NCI-H2171 treated with DMSO at 0.1 percent for 48 hours (cell line): ENCODE measurements at regions not wholly inside any gene's neighbourhood (a gene's known extent, or its start where the extent isn't known, plus 50 kb on each side); places are given as distances from the start of the nearest gene placed in this dataset.
"Not testable (repeated sequence)": the region's sequence is repeated elsewhere in the genome, so short reads cannot be mapped to it uniquely, and the experiment has no call there.

Experiments used
- DNase-seq: peaks from one replicate; lab custom pipeline; 2025; lab: John Stamatoyannopoulos, UW

DNA sequence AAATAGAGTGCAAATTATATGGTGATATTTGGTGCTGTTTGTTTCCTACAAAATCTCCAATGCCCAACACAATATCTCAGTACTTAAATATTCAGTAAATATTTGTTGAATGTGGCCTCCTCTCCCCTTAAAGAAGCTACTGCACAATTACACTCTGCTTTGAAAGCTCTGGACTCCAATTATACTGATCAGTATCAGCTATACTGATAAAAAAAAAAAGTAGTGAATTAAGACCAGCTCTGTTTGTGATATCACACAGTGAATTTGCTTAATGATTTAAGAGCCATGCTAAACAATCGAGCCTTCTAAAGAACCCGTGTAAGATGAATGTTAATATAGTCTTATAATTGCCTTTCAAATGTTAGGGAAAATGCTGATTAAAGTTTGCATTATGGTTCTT lies 543.2 kb upstream of the API5 start:
- DNase-seq = no peak

DNA sequence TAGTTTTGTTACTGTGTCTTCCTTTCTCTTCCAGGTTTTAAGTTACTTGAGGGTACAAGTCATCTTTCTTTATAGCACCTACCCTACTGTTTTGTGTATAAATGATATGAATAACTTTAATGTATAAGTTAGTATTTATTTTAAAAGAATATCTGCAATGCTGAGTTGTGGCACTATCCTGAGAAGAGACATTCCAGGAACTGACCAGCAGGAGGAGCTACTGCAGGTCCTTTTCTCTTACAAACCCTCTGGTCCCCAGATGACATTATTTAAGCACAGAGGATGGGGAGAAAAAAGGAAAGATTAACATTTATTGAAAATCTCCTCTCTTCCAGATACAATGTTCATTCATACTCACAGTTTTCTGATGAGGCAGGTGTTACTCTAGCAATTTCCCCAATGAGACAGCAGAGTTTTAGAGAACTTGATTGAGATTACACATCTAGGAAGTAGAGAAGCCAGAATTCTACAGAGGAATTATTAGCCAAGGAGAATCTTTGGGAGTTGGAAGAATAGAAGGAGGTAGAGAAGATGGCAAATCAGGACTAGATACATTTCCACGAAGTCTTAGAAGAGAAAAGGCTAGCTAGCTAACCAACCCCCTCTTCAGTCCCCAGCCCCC lies 541.2 kb upstream of the API5 start:
- no peak for DNase-seq

DNA sequence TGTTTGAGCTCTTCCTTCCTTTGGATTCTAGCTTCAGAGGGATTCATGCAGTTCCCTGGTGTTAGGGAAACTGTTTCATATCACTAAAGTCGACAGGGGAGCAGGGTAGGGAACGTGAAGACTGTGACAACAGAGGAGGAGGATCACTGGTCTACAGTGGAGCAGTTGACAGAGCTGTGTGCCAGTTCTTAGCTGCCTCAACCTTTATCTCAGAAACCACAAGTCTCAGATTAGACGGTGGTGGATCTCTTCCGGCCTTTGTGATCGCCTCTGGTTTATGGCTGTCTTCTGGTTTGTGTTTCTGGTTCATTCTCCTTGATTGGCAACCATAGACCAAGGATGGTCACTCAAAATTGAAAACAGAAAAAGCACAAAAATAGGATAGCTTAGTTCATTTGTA lies 538.9 kb upstream of the API5 start:
- no peak for DNase-seq

DNA sequence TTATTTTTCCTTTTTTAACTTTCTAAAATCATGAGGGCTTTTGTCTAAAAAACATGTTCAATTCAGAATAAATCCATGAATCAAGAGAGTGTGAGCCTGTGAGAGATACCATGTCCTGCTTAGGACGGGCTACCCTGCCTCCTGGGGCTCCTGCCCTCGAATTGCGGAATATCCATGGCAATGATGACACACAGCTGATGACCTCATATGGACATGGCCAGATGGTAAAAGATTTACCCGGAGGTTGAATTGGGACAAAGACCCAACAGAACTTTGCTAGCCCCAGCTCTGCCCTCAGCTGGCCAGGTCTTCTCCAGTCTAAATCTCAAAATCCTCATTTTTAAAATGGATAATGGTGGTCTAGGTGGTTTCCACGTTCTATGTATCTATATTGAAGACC lies 538.1 kb upstream of the API5 start:
- DNase-seq = no peak

DNA sequence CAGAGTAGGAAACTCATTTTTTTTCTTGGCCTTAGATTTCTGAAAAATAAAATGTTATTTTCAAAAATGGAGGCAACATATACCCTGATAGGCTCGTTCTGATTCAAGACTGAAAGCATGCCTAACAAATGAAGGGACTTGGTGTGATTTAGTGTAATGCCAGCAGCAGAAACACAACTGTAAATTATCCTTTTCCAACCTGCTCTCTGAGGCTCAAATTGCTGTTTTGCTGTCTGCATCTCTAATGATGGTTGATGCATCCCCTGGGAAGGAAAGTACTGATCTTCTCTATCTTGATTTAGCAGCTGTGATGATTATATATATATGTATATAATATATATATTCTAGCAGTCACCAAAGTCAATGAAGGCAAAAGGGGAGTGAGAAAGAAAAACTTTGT lies 537.2 kb upstream of the API5 start:
- no peak for DNase-seq

DNA sequence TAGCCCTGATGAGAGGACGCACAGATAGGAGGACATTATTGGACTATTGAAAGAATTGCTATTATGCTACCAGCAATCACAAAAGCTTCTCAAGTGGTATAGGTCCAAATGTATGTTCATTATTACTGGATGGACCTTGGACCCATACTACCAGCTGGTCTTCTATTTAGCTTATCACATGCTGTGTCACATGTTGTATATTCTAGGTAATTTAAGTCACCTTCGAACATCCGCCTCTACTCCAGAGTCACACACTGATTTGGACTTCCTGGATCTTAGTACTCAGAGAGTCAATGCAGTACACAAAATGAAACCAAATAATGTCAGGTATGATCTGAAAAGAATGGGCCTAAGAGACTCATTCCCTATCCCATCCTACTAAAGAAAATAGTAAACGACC lies 534.0 kb upstream of the API5 start:
- no peak for DNase-seq

DNA sequence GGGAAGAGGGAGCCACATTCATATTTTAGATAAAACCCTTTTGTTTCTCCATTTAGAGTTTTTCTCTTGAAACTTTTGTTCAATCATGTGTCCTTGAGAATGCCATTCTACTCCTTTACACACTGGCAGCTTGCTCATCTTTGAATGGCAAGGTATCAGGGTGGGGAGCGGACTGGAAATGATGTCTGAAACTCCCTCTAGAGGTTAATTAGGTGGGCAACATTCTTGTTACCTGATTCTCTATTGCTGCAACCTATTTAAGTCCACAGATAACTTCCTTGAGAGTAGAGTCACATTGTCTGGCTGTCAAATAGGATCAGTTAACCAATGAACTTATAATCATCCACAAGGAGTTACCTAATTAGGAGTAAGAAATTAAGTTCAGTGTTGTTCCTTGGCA lies 533.6 kb upstream of the API5 start:
- no peak for DNase-seq

DNA sequence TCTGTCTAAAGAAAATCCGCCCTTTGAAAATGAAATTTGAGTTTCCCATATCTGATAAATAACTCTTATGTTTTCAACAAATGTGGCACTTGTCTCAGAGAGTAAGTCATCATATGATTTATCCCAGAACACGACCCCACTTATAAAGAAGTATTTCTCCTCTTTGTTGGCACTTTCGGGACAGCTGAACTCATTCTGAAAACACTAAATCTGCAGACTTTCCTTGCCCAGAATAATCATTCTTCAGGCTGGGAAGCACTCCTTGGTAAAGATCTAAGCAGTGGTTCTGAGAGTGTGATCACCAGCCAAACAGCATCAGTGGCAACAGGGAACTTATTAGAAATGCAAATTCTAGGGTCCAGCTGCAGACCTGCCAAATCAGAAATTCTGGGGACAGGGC lies 532.2 kb upstream of the API5 start:
- DNase-seq = no peak

DNA sequence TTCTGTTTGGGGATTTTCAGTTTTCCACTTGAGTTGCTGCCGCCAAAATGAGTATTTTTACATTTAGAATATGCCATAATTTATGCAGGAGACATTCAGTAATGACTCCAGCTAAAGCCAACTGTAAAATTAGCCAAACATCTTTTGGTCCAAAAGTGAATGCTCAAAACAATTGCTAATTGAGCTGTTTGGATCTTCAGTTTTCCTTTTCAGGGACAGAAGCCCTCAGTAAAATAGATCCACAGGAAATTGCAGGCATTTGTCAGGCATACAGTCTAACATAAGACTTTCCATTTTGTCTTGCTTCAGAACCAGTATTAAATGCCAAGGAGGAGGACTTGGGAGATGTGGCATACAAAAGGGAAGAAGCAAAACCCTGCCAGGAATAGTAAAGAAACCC lies 524.8 kb upstream of the API5 start:
- no peak for DNase-seq

DNA sequence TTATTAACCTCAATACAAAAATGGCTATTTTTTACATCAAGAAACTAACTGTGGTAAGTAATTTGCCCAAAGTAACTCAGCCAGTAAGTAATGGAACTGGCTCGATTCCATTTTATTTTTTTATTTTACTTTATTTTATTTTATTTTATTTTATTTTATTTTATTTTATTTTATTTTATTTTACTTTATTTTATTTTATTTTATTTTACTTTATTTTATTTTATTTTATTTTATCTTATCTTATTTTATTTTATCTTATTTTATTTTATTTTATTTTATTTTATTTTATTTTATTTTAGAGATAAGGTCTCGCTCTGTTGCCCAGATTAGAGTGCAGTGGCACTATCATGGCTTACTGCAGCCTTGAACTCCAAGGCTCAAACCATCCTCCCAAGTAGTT lies 516.3 kb upstream of the API5 start:
- DNase-seq = not testable (repeated sequence)

DNA sequence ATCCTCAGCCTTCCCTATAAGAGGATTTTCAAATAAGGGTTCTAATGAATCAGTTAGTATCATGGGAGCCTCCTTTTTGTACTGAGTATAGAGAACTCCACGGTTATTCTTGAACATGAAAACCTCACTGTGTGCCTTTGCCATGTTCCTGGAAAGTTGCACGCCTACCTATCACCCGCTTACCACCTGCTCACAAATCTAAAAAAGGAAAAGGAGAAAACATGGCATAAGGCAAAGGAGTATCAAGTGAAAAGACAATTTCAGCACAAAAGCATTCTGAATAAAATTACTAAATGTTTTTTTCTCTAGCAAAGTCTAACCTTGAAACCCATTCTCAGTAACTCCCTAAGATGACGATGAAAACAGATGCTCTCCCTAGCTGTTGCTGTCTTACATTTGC lies 511.8 kb upstream of the API5 start:
- DNase-seq = no peak

DNA sequence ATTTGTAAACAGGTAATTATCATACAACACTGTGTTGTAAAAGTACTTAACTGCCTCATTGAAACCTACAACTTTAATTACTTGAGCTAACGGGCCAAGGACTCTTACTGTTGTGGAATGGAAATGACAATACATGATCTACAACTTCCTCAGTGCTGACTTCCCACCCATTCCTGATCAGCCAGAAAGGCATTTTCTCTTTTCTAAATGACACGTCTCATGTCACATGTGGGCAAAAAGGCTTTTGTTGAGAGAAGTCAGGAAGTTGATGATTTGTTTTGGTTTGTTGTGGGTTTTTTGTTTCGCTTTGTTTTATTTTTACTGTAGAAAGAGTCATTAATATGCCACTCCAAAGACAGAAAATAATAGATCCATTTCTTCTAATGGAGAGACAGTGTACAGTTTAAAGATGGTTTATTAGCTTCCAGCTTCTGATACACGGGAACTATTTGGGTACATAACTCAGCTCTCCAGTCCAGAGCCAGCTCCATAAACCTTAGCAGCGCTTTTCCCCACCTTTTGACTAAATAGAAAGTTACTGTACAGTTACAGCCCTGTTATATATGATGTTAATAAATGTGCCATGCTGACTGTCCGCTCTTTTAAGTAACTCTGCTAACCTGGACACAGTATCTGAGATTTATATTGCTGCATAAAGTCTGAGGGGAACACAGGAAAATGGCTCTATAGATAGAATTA lies 509.4 kb upstream of the API5 start:
- DNase-seq = no peak

DNA sequence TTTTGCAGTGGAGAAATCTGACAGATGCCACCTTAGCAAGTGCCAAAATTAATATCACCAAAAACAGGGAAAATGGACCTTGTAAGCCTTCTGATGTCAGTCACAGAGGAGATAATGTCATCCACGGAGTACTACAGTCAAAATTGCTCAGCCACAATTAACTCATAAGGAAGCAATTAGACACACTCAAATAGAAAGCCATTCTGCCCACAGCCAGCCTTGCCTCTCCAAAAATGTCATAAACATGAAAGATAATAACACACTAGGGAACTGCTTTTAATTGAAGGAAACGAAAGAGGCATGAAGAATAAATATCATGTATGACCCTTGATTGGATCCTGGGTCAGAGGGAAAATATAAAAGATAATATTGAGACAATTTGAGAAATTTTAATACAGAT lies 505.6 kb upstream of the API5 start:
- DNase-seq = no peak

DNA sequence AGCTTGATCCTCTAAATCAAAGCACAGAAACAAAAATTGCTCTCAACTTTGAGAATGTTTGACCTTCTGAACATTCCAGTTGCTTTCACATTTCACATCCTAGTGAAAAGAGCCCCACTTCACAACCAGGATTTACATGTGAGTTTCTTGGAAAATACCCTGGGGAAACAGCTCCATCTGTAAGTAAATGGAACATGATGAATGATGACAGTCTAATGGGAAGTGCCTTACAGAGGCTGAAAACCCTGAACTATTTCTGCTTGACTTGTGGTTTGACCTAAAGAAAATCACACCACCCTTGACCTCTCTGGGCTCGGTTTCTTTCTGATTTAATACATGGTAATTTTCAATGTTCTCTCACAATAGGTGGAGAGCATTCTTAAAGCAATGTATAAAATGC lies 499.4 kb upstream of the API5 start:
- DNase-seq = no peak

DNA sequence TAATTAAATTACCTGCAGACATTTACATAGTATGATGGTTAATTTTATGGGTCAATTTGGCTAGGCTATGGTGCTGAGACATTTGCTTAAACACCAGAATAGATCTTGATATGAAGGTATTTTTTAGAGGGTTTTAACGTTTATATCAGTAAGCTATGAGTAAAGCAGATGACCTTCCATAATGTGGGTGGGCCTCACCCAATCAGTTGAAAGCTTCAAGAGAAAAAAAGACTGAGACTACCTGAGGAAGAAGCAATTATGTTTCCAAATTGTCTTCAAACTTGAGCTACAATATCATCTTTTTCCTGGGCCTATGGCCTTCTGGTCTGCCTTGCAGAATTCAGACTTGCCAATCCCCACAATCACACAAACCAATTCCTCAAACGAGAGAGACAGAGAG lies 498.8 kb upstream of the API5 start:
- DNase-seq = no peak

DNA sequence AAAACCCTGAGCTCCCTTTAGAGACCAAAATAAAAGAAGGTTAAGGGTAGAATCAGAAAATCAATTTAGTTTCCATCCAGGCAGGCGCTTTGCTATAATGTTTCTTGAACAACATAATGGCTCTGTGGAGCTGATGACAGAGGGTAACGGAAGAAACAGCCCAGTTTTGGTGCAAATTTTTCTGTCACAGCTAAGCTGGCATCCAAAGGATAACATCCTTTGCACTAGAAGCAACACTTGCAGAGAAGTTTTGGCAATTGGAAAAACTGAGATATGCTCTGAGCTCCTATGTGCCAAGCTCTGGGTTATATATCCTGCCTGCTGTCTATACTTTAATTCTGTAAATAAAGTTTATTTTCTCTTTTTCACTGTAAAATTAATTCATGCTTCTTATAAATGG lies 495.3 kb upstream of the API5 start:
- DNase-seq = no peak

DNA sequence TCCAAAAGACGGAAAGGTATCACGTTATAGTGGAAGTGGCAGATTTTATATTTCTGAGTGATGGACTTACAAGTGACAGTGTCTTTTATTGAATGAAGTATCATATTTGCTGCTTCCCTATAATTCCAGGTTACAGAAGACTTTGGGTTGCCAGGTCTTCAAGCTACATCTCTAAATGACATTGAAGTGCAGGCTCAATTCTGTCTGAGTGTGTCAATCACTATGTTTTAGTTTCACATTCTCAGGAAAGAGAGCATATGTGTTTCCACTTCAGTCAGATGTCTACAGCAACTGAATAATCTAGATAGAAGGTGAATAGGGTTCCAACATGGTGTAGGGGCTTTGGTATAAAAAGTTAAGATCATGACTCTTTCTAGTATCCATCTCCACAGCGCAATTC lies 492.7 kb upstream of the API5 start:
- no peak for DNase-seq

DNA sequence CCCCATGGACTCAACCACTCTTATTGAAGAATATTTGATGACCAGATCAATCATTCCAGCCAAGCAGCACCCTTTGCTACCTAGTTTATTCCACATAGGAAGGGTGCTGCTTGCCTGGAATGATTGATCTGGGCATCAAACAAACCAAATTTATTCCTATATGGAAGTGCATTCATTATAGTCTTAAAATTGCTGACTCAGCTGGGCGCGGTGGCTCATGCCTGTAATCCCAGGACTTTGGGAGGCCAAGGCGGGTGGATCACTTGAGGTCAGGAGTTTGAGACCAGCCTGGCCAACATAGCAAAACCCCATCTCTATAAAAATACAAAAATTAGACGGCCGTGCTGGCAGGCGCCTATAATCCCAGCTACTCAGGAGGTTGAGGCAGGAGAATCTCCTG lies 489.6 kb upstream of the API5 start:
- not testable (repeated sequence) for DNase-seq

DNA sequence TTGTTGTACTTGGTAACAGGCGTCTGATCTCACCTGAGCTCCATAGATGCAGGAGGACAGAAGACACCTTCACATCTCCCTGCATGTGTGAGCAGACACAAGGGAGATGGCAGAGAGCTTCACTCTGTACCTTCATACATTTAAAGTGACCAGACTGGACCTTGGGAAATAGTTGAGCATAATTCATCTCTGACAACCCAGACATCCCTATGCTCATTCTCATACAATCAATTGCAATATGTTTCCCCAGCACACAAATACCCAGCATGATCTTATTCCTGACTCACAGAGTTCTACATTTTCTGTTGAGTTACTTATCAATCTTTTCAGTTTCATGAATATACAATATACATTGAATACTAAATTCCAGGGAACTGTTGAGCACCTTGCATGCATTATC lies 488.2 kb upstream of the API5 start:
- DNase-seq = no peak

DNA sequence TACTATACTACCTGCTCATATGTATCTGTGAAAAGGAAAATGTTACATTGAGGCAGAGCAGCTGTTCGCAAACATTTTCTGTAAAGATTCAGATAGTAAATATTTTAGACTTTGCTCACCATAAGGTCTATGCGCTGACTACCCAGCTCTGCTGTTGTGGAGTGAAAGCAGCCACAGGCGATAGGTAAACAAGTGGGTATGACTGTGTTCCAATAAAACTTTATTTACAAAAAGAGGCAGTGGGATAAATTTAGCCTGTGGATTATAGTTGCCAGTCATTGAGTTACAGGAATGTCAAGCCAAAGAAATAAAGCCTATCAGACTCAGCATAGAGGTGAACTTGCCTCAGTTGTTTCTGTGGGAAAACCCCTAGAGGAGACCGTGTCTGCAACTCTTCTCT lies 487.7 kb upstream of the API5 start:
- DNase-seq = no peak

DNA sequence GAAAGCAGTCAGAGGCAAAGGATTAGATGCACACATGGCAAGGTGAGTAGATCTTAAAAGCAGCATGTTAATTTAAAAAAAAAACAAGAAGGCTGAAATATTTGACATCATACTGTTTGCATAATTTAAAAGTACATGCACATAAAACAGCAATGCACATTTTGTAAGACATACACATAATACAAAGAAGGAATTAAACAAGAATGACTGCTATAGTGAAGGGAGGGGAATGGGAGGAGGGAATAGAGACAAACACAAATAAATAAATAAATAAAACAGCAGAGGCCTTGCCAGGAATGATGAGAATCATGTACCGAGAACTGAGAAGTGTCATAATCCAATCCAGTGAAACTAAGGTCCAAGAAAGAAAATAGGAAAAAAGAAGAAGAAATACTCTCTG lies 486.2 kb upstream of the API5 start:
- no peak for DNase-seq

DNA sequence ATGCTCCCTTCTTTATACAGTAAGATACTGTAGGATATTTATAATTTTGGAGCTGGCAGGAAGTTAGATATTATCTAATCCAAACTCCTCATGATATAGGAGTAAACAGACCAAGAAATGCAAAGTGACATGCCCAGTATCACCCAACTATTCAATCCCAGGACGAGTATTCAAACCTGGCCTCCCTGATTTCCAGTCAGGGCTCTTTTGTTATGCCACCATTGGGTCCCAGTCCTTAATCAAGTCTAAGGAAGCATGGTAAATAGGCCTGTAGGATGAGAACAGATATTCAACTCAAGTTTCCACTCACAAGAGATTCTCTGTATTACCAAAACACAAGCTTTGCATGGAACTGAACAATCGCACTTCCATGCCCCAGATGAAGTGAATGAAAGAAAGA lies 484.0 kb upstream of the API5 start:
- DNase-seq = no peak

DNA sequence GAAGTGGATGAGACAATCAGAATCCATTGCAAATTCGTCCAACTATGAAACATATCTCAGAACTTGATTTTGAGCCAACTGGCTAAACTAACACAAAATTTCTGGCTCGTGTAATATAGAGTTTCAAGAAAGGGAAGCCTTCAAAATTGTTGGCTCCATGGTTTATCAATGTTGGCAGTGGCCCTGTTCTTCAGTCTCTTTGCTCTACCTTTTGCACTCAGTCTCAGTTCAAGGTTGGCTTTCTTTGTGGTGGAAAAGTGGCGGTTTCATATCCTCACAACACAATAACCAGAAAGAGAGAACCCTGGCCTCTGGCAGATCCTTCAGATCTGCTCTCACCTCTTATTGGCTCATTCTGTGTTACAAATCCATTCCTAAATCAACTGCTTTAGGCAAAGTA lies 473.8 kb upstream of the API5 start:
- DNase-seq = no peak

DNA sequence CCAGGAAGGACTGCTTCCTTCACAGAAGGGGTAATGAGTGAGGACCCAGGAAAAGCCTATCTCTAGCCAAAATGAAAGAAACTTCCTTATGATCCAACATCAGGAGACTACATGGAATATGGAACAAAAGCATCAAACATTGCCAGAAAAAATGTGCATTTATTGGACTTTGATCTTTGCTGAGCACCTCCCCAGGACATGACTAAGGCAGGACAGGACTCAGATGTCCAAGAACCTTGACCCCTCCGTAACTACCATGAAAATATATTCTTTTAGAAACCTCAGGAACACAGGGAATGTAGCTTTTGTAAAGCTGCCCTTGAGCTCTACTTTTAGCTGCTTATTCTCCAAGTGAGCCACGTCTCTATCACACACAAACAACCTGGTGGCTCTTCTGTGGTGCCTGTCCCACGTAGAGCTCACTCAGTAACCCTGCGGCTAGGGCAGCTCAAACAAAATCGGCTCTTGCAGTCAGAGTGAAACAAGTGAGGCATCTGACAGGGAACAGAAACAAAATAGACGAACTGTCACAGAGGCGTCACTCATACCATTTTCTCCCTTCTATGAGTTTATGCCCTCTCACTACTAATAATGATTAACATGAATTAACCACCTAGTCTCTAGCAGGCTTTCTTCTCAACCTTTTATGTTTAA lies 471.5 kb upstream of the API5 start:
- DNase-seq = no peak
